ENCODE measurements at regions not wholly inside any gene's neighbourhood (a gene's known extent, or its start where the extent isn't known, plus 50 kb on each side); places are given as distances from the start of the nearest gene placed in this dataset.
A peak's percentile ranks its signal among the peaks of the same experiment; 100 is the strongest.

- H3K4me3 ChIP-seq (ENCODE audit: low read depth, low read length) = no peak overlapping the region
- TF ChIP-seq, protein P1, sequence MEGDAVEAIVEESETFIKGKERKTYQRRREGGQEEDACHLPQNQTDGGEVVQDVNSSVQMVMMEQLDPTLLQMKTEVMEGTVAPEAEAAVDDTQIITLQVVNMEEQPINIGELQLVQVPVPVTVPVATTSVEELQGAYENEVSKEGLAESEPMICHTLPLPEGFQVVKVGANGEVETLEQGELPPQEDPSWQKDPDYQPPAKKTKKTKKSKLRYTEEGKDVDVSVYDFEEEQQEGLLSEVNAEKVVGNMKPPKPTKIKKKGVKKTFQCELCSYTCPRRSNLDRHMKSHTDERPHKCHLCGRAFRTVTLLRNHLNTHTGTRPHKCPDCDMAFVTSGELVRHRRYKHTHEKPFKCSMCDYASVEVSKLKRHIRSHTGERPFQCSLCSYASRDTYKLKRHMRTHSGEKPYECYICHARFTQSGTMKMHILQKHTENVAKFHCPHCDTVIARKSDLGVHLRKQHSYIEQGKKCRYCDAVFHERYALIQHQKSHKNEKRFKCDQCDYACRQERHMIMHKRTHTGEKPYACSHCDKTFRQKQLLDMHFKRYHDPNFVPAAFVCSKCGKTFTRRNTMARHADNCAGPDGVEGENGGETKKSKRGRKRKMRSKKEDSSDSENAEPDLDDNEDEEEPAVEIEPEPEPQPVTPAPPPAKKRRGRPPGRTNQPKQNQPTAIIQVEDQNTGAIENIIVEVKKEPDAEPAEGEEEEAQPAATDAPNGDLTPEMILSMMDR (IDR thresholded peaks at IDR 0.05; ENCODE audit: insufficient read depth, low read depth, low read length) = no peak
- DNase-seq (ENCODE audit: low read depth) = no peak
Observed at GRCh38 chr2:172334988-172335387, 92.4 kb upstream of the ITGA6 start.

DNA sequence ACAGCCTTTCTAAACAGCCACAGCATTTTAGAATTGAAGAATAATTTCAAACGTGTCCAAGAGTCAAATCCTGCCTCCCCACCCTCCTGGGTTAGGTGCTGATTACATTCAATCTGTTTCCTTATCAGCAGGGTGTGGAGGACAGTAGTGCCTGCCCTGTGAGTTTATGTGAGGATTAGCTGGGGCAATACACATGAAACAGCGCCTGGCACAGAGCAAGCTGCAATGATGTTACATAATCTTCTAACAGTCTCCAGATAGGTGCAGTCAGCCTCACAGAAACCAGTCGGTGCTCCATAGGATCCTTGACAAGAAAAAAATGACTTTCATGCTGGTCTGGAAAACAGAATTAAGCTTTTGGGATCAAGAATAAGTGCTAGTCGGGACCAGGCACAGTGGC, 91.7 kb upstream of the ITGA6 start:
- TF ChIP-seq, protein P1 (IDR thresholded peaks at IDR 0.05; ENCODE audit: insufficient read depth, low read depth, low read length) = no peak
- DNase-seq (ENCODE audit: low read depth) = no peak
- H3K4me3 ChIP-seq (ENCODE audit: low read depth, low read length) = no peak overlapping the region

GRCh38 chr2:172336681-172337080, 90.7 kb upstream of the ITGA6 start:
- no peak for DNase-seq (ENCODE audit: low read depth)
- no peak overlapping the region for H3K4me3 ChIP-seq (ENCODE audit: low read depth, low read length)
- TF ChIP-seq, protein P1 (IDR thresholded peaks at IDR 0.05; ENCODE audit: insufficient read depth, low read depth, low read length) = no peak

- no peak for DNase-seq (ENCODE audit: low read depth)
- no peak overlapping the region for H3K4me3 ChIP-seq (ENCODE audit: low read depth, low read length)
- TF ChIP-seq, protein P1 (IDR thresholded peaks at IDR 0.05; ENCODE audit: insufficient read depth, low read depth, low read length) = no peak
Observed at GRCh38 chr2:172339371-172340010, 87.9 kb upstream of the ITGA6 start.

GRCh38 chr2:172340394-172340793, 87.0 kb upstream of the ITGA6 start:
- TF ChIP-seq, protein P1 (IDR thresholded peaks at IDR 0.05; ENCODE audit: insufficient read depth, low read depth, low read length) = no peak
- DNase-seq (ENCODE audit: low read depth) = no peak
- H3K4me3 ChIP-seq (ENCODE audit: low read depth, low read length) = peak overlapping the region; percentile 32

DNA sequence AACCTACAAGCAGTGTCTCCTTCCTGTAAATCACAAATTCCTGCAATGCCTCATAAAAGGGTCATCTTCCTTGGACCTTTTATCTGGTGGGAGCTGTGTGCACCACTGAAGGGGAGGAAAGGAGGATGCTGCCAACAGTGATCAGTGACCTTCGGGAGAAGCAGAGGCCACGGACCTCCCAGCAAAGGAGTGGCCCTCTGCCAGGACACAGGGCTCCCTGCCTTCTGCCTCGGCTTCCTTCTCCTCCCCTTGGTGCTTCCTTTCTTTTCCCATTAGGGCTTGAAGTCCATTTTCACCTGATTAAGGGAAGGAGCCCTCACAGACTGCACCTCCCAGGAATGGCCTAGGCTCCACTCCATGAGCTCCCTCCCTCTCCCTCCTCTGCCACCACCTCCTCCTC, 85.3 kb upstream of the ITGA6 start:
- TF ChIP-seq, protein P1 (IDR thresholded peaks at IDR 0.05; ENCODE audit: insufficient read depth, low read depth, low read length) = no peak
- DNase-seq (ENCODE audit: low read depth) = no peak
- no peak overlapping the region for H3K4me3 ChIP-seq (ENCODE audit: low read depth, low read length)

- peak; percentile 61 for DNase-seq (ENCODE audit: low read depth)
- TF ChIP-seq, protein P1 (IDR thresholded peaks at IDR 0.05; ENCODE audit: insufficient read depth, low read depth, low read length) = no peak
- H3K4me3 ChIP-seq (ENCODE audit: low read depth, low read length) = no peak overlapping the region
Observed at GRCh38 chr2:172342611-172343010, 84.8 kb upstream of the ITGA6 start.

All from fibroblast of villous mesenchyme (primary cell).